H1 (cell line): ENCODE measurements at regions not wholly inside any gene's neighbourhood (a gene's known extent, or its start where the extent isn't known, plus 50 kb on each side); places are given as distances from the start of the nearest gene placed in this dataset.
"Not testable (repeated sequence)": the region's sequence is repeated elsewhere in the genome, so short reads cannot be mapped to it uniquely, and the experiment has no call there.

Experiments
- CTCF ChIA-PET: fragments of 300-600 bp; sonication (Branson Sonifier 250); formaldehyde crosslinking; loops from one replicate; lab custom pipeline; 2021; ENCODE audit not compliant: partially characterized antibody; lab: Charles Lee
- POLR2A ChIA-PET: fragments of 300-600 bp; sonication (Branson Sonifier 250); formaldehyde crosslinking; loops from one replicate; lab custom pipeline; 2021; ENCODE audit warnings: inconsistent platforms; ENCODE audit not compliant: partially characterized antibody; lab: Charles Lee
- DNase-seq, 2 experiments: peaks; one replicate each; pipeline versions ENCODE4 v3.0.0 to v3.0.0-alpha.2; 2010 to 2022; ENCODE audit warnings: low spot score in 2 of 2, low read depth in 1 of 2, mixed read lengths in 1 of 2
- FAIRE-seq: peaks from 2 replicates; lab custom pipeline; 2011; peaks lifted over from hg19 to GRCh38; lab: Jason Lieb, UNC
- H2AFZ ChIP-seq: 2 replicates; pipeline ENCODE4 v1.8.1; 2012; ENCODE audit warnings: low read length, inconsistent platforms
- H2AK5ac ChIP-seq: 2 replicates; pipeline ENCODE4 v1.6.1; 2013; ENCODE audit warnings: low read depth, low read length
- H2BK120ac ChIP-seq: replicated peaks from 2 replicates; pipeline ENCODE3; 2013; ENCODE audit warnings: low read depth, low read length, inconsistent platforms
- H2BK12ac ChIP-seq: 2 replicates; pipeline ENCODE4 v1.6.1; 2013; ENCODE audit warnings: low read depth, low read length
- H2BK15ac ChIP-seq: 2 replicates; pipeline ENCODE4 v1.6.1; 2013; ENCODE audit warnings: low read length
- H2BK20ac ChIP-seq: 2 replicates; pipeline ENCODE4 v1.6.1; 2013; ENCODE audit warnings: low read length
- H2BK5ac ChIP-seq: 2 replicates; pipeline ENCODE4 v1.6.1; 2013; ENCODE audit warnings: low read depth, low read length
- H3K14ac ChIP-seq: 2 replicates; pipeline ENCODE4 v1.6.1; 2013; ENCODE audit warnings: inconsistent platforms; ENCODE audit not compliant: insufficient read length
- H3K18ac ChIP-seq: 2 replicates; pipeline ENCODE4 v1.6.1; 2013; ENCODE audit warnings: low read length; ENCODE audit errors: extremely low read depth
- H3K23ac ChIP-seq: 2 replicates; pipeline ENCODE4 v1.6.1; 2013; ENCODE audit warnings: inconsistent platforms; ENCODE audit not compliant: insufficient read length
- H3K23me2 ChIP-seq: 2 replicates; pipeline ENCODE4 v1.6.1; 2013; ENCODE audit warnings: low read depth, low read length
- H3K27ac ChIP-seq: 2 replicates; pipeline ENCODE4 v1.6.1; 2011; ENCODE audit warnings: low read depth, low read length, inconsistent platforms
- H3K27me3 ChIP-seq, 4 experiments: replicated peaks in 1 of 4; 1 replicate in 1 of 4; 2 replicates in 3 of 4; pipeline versions ENCODE4 v1.6.1 to v1.8.1; 2011 to 2013; ENCODE audit warnings: low read length in 3 of 4, mild to moderate bottlenecking in 3 of 4, inconsistent platforms in 2 of 4, mixed read lengths in 2 of 4, moderate library complexity in 1 of 4; ENCODE audit not compliant: control insufficient read depth in 3 of 4, insufficient read depth in 3 of 4; ENCODE audit errors: extremely low read depth in 1 of 4
- H3K36me3 ChIP-seq, 4 experiments: 2 replicates each; pipeline versions ENCODE4 v1.6.1 to v1.8.1; 2011 to 2013; ENCODE audit warnings: mild to moderate bottlenecking in 4 of 4, low read length in 3 of 4, moderate library complexity in 2 of 4, control low read depth in 1 of 4, inconsistent platforms in 1 of 4; ENCODE audit not compliant: insufficient read depth in 4 of 4, control insufficient read depth in 2 of 4
- H3K4ac ChIP-seq: replicated peaks from 2 replicates; pipeline ENCODE3; 2013; ENCODE audit warnings: low read length, low read depth, mixed read lengths, inconsistent platforms; ENCODE audit not compliant: insufficient read length
- H3K4me1 ChIP-seq, 4 experiments: replicated peaks in 1 of 4; 1 replicate in 1 of 4; 2 replicates in 3 of 4; pipeline versions ENCODE4 v1.6.1 to v1.8.1; 2011 to 2013; ENCODE audit warnings: low read length in 3 of 4, inconsistent platforms in 2 of 4, mixed read lengths in 1 of 4; ENCODE audit not compliant: insufficient read depth in 4 of 4, control insufficient read depth in 3 of 4
- H3K4me2 ChIP-seq, 2 experiments: 2 replicates each; pipeline versions ENCODE4 v1.6.1 to v1.8.1; 2011 to 2013; ENCODE audit warnings: low read depth in 2 of 2, low read length in 2 of 2, control low read depth in 1 of 2, inconsistent platforms in 1 of 2, mild to moderate bottlenecking in 1 of 2; ENCODE audit not compliant: insufficient read depth in 1 of 2
- H3K4me3 ChIP-seq, 4 experiments: fragments of 200-600, 300-600 bp in 1 of 4; sonication (generic), shearing (Covaris generic), sonication (Bioruptor Twin) in 1 of 4; 2 replicates each; pipeline versions ENCODE4 v1.5.1 to v1.8.1; 2011 to 2016; ENCODE audit warnings: low read length in 4 of 4, low read depth in 3 of 4, control low read depth in 2 of 4, inconsistent platforms in 2 of 4, mild to moderate bottlenecking in 2 of 4, mixed read lengths in 1 of 4, moderate library complexity in 1 of 4; ENCODE audit not compliant: insufficient read depth in 2 of 4; ENCODE audit errors: extremely low read depth in 1 of 4
- H3K56ac ChIP-seq: replicated peaks from 2 replicates; pipeline ENCODE3; 2013; ENCODE audit warnings: low read depth, mild to moderate bottlenecking, mixed read lengths, low read length, inconsistent platforms; ENCODE audit not compliant: insufficient read length
- H3K79me1 ChIP-seq: 2 replicates; pipeline ENCODE4 v1.6.1; 2013; ENCODE audit warnings: low read depth, low read length, control low read depth
- H3K79me2 ChIP-seq, 2 experiments: 2 replicates each; pipeline versions ENCODE4 v1.6.1 to v1.8.1; 2012 to 2013; ENCODE audit warnings: low read length in 2 of 2, mild to moderate bottlenecking in 2 of 2, inconsistent platforms in 1 of 2; ENCODE audit not compliant: insufficient read depth in 2 of 2, control insufficient read depth in 1 of 2
- H3K9ac ChIP-seq, 4 experiments: replicated peaks in 1 of 4; 1 replicate in 1 of 4; 2 replicates in 3 of 4; pipeline versions ENCODE4 v1.6.1 to v1.8.1; 2011 to 2013; ENCODE audit warnings: low read depth in 3 of 4, low read length in 3 of 4, control low read depth in 2 of 4, mild to moderate bottlenecking in 2 of 4, moderate library complexity in 2 of 4, inconsistent platforms in 1 of 4; ENCODE audit errors: extremely low read depth in 1 of 4
- H3K9me3 ChIP-seq, 2 experiments: 2 replicates each; pipeline versions ENCODE4 v1.6.1 to v1.8.1; 2012 to 2013; ENCODE audit warnings: mild to moderate bottlenecking in 2 of 2, moderate library complexity in 2 of 2, control low read depth in 1 of 2, inconsistent platforms in 1 of 2, low read depth in 1 of 2, low read length in 1 of 2, mixed read lengths in 1 of 2; ENCODE audit not compliant: insufficient read depth in 2 of 2
- H4K20me1 ChIP-seq, 2 experiments: replicated peaks in 1 of 2; 2 replicates each; pipeline versions ENCODE3 to v1.8.1; 2011 to 2013; ENCODE audit warnings: inconsistent platforms in 2 of 2, low read length in 2 of 2, mild to moderate bottlenecking in 1 of 2; ENCODE audit not compliant: insufficient read depth in 2 of 2, control insufficient read depth in 1 of 2
- H4K5ac ChIP-seq: 2 replicates; pipeline ENCODE4 v1.6.1; 2013; ENCODE audit warnings: low read length, low read depth, mixed read lengths, inconsistent platforms; ENCODE audit not compliant: insufficient read length
- H4K8ac ChIP-seq: 2 replicates; pipeline ENCODE4 v1.8.0; 2013; ENCODE audit warnings: mild to moderate bottlenecking, moderate library complexity, low read length, inconsistent platforms; ENCODE audit not compliant: insufficient read depth; ENCODE audit errors: extremely low read depth
- H4K91ac ChIP-seq: replicated peaks from 2 replicates; pipeline ENCODE3; 2013; ENCODE audit warnings: low read length, mixed read lengths, inconsistent platforms; ENCODE audit not compliant: insufficient read length
- ATF2 ChIP-seq: IDR thresholded peaks from 2 replicates; pipeline ENCODE4 v1.6.1; 2012; ENCODE audit warnings: low read length, inconsistent platforms
- CBX5 ChIP-seq: fragments of 300-800, 300-1000 bp; sonication (generic); IDR thresholded peaks from 2 replicates; pipeline ENCODE4 v1.7.1; 2016; ENCODE audit warnings: antibody characterized with exemption, low read length, low read depth
- CTCF ChIP-seq, 3 experiments: IDR thresholded peaks; 1 replicate in 2 of 3; 2 replicates in 1 of 3; pipeline versions ENCODE4 v1.5.1 to v1.6.1; 2011; ENCODE audit warnings: low read length in 3 of 3, mild to moderate bottlenecking in 3 of 3, inconsistent platforms in 2 of 3, low read depth in 1 of 3, moderate library complexity in 1 of 3; ENCODE audit not compliant: insufficient read depth in 1 of 3; ENCODE audit errors: control extremely low read depth in 1 of 3
- SIRT6 ChIP-seq: IDR thresholded peaks from one replicate; pipeline ENCODE4 v1.7.1; 2012; ENCODE audit warnings: low read length, inconsistent platforms
- SUZ12 ChIP-seq: fragments of 200-600 bp; sonication (generic); IDR thresholded peaks from 2 replicates; pipeline ENCODE4 v1.6.1; 2012; ENCODE audit warnings: mild to moderate bottlenecking, inconsistent platforms, low read length, moderate library complexity, mixed read lengths
- TBP ChIP-seq: IDR thresholded peaks from 2 replicates; pipeline ENCODE4 v1.6.1; 2011; ENCODE audit warnings: low read depth, low read length, improper control_type of control experiment
- WGBS, 2 experiments: shearing (Covaris generic) in 1 of 2; methylation state at CpG; one replicate each; pipeline versions ENCODE4 v1.1.6 to v1.1.7; 2013 to 2015; ENCODE audit warnings: low lambda C conversion rate in 2 of 2, mixed read lengths in 2 of 2, inconsistent platforms in 1 of 2, low coverage in 1 of 2, missing lambda C conversion rate in 1 of 2; ENCODE audit not compliant: insufficient replicate concordance in 2 of 2, insufficient coverage in 1 of 2, insufficient read length in 1 of 2; ENCODE audit errors: extremely low coverage in 1 of 2, missing lambda C conversion rate in 1 of 2; 5-methylcytosine and 5-hydroxymethylcytosine counted together

- TF ChIP-seq CTCF (IDR thresholded peaks at IDR 0.05; ENCODE audit: control extremely low read depth in 1 of 3, insufficient read depth in 1 of 3, low read depth in 1 of 3, low read length in 3 of 3) = no peak
- no peak for TF ChIP-seq TBP
- no peak for TF ChIP-seq SUZ12
- no peak for TF ChIP-seq CBX5
- no peak for TF ChIP-seq SIRT6
- no peak for TF ChIP-seq ATF2
These were observed 124.7 kb downstream of the MEX3B start (continued) for GRCh38 chr15:81921163-81921562.

GRCh38 chr15:81918767-81919166, 127.1 kb downstream of the MEX3B start:
- H3K4me1 ChIP-seq, H2BK12ac ChIP-seq, H3K4me2 ChIP-seq, H3K4me3 ChIP-seq, H4K91ac ChIP-seq, H3K14ac ChIP-seq, DNase-seq, H2BK20ac ChIP-seq, H4K5ac ChIP-seq, H4K20me1 ChIP-seq, FAIRE-seq, H3K18ac ChIP-seq, H3K56ac ChIP-seq, H3K27ac ChIP-seq, H4K8ac ChIP-seq, H3K79me2 ChIP-seq, POLR2A ChIA-PET, H3K79me1 ChIP-seq, H3K9ac ChIP-seq, H3K23ac ChIP-seq, H3K36me3 ChIP-seq, H2AFZ ChIP-seq, H3K4ac ChIP-seq, H3K27me3 ChIP-seq, H2BK120ac ChIP-seq, H2BK15ac ChIP-seq, H2BK5ac ChIP-seq, H3K23me2 ChIP-seq, H2AK5ac ChIP-seq: not testable (repeated sequence)
- WGBS, 2 experiments = 100% methylated on average over 1 of the region's 1 CpG; no CpG with 5 or more reads in 1 of the 2 experiments
- CTCF ChIA-PET = interaction anchor here (0.8 kb wide), 1 partner anchor 344 kb away, joined by 3 read pairs; no protein-coding TSS in a partner anchor
- peaks cover 21 to 26% of the 10 kb centered on the region in 2 experiments for H3K9me3 ChIP-seq
